ENCODE measurements at regions not wholly inside any gene's neighbourhood (a gene's known extent, or its start where the extent isn't known, plus 50 kb on each side); places are given as distances from the start of the nearest gene placed in this dataset.

DNA sequence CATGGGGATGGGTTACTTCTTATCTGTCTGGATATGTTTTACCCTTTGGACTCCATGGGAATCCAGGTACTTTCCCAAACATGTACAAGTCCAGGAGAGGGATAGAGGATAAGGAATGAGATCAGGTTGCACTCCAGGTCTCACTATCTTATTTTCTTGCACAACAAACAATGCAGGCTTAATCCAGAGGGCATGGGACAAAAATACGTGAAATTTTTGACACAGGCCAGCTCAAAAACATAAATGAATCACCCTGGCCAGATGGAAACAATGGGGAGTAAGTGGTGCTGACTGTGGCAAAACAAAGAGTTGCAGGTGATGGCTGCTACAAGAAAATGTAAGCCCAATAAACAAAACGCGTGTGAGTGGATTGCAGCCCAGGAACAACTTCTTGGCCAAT is 69.4 kb upstream of the GAS1 start:
- no peak for TF ChIP-seq FOXK2 (IDR thresholded peaks at IDR 0.05)
- no peak for TF ChIP-seq SUZ12 (IDR thresholded peaks at IDR 0.05)
